Mesodermal cell (in vitro differentiated cells): ENCODE measurements at regions not wholly inside any gene's neighbourhood (a gene's known extent, or its start where the extent isn't known, plus 50 kb on each side); places are given as distances from the start of the nearest gene placed in this dataset.

Source experiments
- H3K27ac ChIP-seq: 2 replicates; pipeline ENCODE4 v1.7.0; 2013; ENCODE audit warnings: mild to moderate bottlenecking, low read depth, low read length, moderate library complexity; ENCODE audit not compliant: severe bottlenecking
- H3K36me3 ChIP-seq: 2 replicates; pipeline ENCODE4 v1.7.1; 2013; ENCODE audit warnings: mild to moderate bottlenecking, low read length, moderate library complexity; ENCODE audit not compliant: control insufficient read depth, insufficient read depth
- H3K4me1 ChIP-seq: one replicate; pipeline ENCODE4 v1.7.1; 2013; ENCODE audit warnings: mild to moderate bottlenecking, low read length; ENCODE audit not compliant: insufficient read depth, control insufficient read depth, poor library complexity, severe bottlenecking
- H3K4me3 ChIP-seq: 2 replicates; pipeline ENCODE4 v1.7.0; 2013; ENCODE audit warnings: low read length, control low read depth, mild to moderate bottlenecking; ENCODE audit not compliant: insufficient read depth, poor library complexity, severe bottlenecking; ENCODE audit errors: extremely low read depth
- H3K9me3 ChIP-seq: 2 replicates; pipeline ENCODE4 v1.7.1; 2013; ENCODE audit warnings: mild to moderate bottlenecking, low read length, moderate library complexity; ENCODE audit not compliant: control insufficient read depth
- WGBS, 2 experiments: methylation state at CpG; one replicate each; pipeline ENCODE4 v1.1.5; 2013; ENCODE audit warnings: missing lambda C conversion rate in 2 of 2; ENCODE audit not compliant: insufficient coverage in 2 of 2; 5-methylcytosine and 5-hydroxymethylcytosine counted together

- no peak overlapping the region for H3K4me3 ChIP-seq
- no peaks in the 10 kb centered on the region for H3K9me3 ChIP-seq
- WGBS, 2 experiments, result 83 to 96% methylated on average over 7 to 10 of the region's 11 CpGs
- no peak overlapping the region for H3K27ac ChIP-seq
- peaks cover 21% of the 10 kb centered on the region for H3K4me1 ChIP-seq
- no peaks in the 10 kb centered on the region for H3K36me3 ChIP-seq
Measured at GRCh38 chr16:85288869-85289660, 176.8 kb upstream of the CIBAR2 start.

DNA sequence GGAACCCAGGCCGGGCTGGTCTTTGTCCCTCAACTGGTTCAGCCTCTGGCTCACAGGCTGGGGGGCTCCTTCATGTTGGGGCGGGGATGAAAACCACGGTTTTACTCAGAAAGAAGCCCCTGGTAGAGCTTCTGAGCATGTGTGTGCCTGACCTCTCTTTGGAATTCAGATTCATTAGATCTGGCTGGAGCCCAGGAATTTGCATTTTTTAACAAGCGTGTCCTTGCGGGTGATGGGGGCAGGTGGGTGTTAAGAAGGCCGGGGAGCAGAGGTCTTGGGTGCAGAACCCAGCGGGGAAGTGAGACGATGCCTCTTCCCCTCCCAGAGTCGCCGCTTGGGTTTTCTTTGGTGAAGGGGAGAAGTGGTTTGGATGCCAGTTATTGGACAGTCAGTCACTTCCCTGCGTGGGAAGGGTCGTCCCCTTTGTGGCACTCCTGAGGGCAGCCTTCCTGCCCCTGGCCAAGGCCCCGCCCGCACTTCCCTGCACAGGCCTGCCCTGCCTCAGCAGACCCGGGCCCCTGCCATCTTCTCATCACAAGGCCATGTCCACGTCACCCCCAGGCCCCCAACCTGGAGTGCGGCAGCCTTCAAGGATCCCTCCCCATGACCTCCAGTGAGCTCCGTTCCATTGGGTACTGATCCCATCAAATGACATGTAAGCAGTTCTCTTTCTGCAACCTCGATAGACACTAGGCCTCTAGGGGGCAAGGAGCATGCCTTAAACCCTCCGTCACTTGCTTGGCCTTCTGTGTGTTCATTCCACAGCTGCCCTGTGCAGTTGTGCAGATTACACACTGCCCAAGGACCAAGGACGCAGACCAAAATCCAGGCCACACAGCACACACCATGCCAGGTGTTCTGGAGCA is 177.7 kb upstream of the CIBAR2 start:
- H3K4me3 ChIP-seq, result no peak overlapping the region
- H3K9me3 ChIP-seq, result no peaks in the 10 kb centered on the region
- H3K36me3 ChIP-seq, result no peaks in the 10 kb centered on the region
- no peak overlapping the region for H3K27ac ChIP-seq
- peaks cover 21% of the 10 kb centered on the region for H3K4me1 ChIP-seq
- WGBS, 2 experiments, result 89 to 91% methylated on average over 19 of the region's 21 CpGs

DNA sequence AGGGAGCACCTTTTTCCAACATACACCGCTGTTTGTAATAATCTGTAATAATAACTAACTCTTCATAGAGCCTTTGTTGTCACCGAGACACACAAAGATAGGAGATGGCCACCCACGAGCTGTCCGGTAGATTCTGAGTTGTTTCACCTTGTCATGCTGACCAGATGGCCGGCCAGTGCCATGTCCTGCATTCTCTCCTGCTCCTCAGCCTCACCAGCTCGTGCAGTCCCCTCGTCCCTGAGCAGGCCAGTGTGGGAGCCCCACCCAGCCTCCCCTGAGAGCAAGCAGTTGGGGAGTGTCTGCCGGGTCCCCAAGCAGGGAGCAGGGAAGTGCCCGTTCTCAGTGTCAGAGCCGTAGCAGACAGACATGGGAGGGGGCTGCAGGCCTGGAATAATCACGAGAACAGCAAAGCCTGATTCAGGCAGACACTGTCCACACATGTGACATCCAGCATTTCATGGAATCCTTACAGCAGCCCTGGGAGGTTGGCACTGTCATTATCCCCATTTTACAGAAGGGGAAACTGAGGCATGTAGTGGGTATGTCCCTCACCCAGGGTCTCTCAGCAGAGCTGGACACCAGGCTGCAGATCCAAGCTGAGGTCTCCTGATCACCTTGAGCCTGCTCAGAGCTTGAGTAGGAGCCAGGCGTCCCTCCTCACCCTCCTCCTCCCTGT is 178.5 kb upstream of the CIBAR2 start:
- peaks cover 21% of the 10 kb centered on the region for H3K4me1 ChIP-seq
- H3K4me3 ChIP-seq, result no peak overlapping the region
- WGBS, 2 experiments, result 85 to 86% methylated on average over 8 to 11 of the region's 12 CpGs
- no peaks in the 10 kb centered on the region for H3K9me3 ChIP-seq
- H3K27ac ChIP-seq, result no peak overlapping the region
- H3K36me3 ChIP-seq, result no peaks in the 10 kb centered on the region

GRCh38 chr16:85291302-85292148 is 179.3 kb upstream of the CIBAR2 start:
- Histone ChIP-seq H3K4me1 (peaks cover 21% of the 10 kb centered on the region), H3K36me3 (no peaks in the 10 kb centered on the region), H3K9me3 (no peaks in the 10 kb centered on the region), H3K27ac (no peak overlapping the region), H3K4me3 (no peak overlapping the region)
- WGBS, 2 experiments, result 45 to 55% methylated on average over 12 to 15 of the region's 26 CpGs

DNA sequence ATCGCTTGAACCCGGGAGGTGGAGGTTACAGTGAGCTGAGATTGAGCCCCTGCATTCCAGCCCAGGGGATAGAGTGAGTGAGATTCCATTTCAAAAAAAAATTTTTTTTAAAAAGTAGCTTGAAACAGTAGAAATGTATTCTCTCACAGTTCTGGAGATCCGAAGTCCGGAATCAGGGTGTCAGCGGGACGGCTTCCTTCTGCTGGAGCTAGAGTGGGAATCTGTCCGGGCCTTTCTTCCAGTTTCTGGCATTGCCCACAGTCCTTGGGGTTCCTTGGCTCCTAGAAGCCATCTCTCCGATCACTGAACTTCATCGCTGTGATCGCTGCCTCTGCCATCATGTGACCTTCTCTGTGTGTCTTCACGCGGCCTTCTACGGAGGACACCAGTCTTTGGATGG is 181.2 kb upstream of the CIBAR2 start:
- Histone ChIP-seq H3K36me3 (no peaks in the 10 kb centered on the region), H3K27ac (no peak overlapping the region), H3K4me3 (no peak overlapping the region), H3K4me1 (peaks cover 21% of the 10 kb centered on the region), H3K9me3 (no peaks in the 10 kb centered on the region)
- WGBS, 2 experiments, result 91 to 99% methylated on average over 10 to 13 of the region's 13 CpGs

GRCh38 chr16:85293904-85294642 is 181.8 kb upstream of the CIBAR2 start:
- Histone ChIP-seq H3K4me3 (no peak overlapping the region), H3K4me1 (peaks cover 21% of the 10 kb centered on the region), H3K36me3 (no peaks in the 10 kb centered on the region), H3K9me3 (no peaks in the 10 kb centered on the region), H3K27ac (no peak overlapping the region)
- 92 to 93% methylated on average over 11 to 14 of the region's 15 CpGs for WGBS, 2 experiments

GRCh38 chr16:85294810-85295508 is 182.7 kb upstream of the CIBAR2 start:
- WGBS, 2 experiments, result 96 to 97% methylated on average over 24 of the region's 25 CpGs
- H3K9me3 ChIP-seq, result no peaks in the 10 kb centered on the region
- H3K36me3 ChIP-seq, result no peaks in the 10 kb centered on the region
- no peak overlapping the region for H3K27ac ChIP-seq
- no peak overlapping the region for H3K4me3 ChIP-seq
- H3K4me1 ChIP-seq, result peaks cover 18% of the 10 kb centered on the region

- peaks cover 18% of the 10 kb centered on the region for H3K4me1 ChIP-seq
- H3K36me3 ChIP-seq, result no peaks in the 10 kb centered on the region
- 67 to 70% methylated on average over 8 to 11 of the region's 18 CpGs for WGBS, 2 experiments
- H3K4me3 ChIP-seq, result no peak overlapping the region
- H3K9me3 ChIP-seq, result no peaks in the 10 kb centered on the region
- no peak overlapping the region for H3K27ac ChIP-seq
Measured at GRCh38 chr16:85296859-85297660, 184.8 kb upstream of the CIBAR2 start.

- Histone ChIP-seq H3K36me3 (no peaks in the 10 kb centered on the region), H3K27ac (no peak overlapping the region), H3K9me3 (no peaks in the 10 kb centered on the region), H3K4me1 (peaks cover 27% of the 10 kb centered on the region), H3K4me3 (no peak overlapping the region)
- WGBS, 2 experiments, result 95% methylated on average over 9 of the region's 9 CpGs
Measured at GRCh38 chr16:85297881-85298280, 185.6 kb upstream of the CIBAR2 start.
